HG03565 (cell line): ENCODE measurements at regions not wholly inside any gene's neighbourhood (a gene's known extent, or its start where the extent isn't known, plus 50 kb on each side); places are given as distances from the start of the nearest gene placed in this dataset.

Experiments
- ATAC-seq: cut with Tn5 transposase; IDR thresholded peaks from one replicate; pipeline ENCODE4 v1.9.1; 2021; ENCODE audit warnings: mild to moderate bottlenecking, moderate library complexity; ENCODE audit not compliant: unreplicated experiment

GRCh38 chrX:39911278-39911897 is 186.4 kb downstream of the BCOR start:
- no peak for ATAC-seq

- no peak for ATAC-seq
These were observed 185.6 kb downstream of the BCOR start for GRCh38 chrX:39912126-39912525.

- ATAC-seq = no peak
These were observed 182.7 kb downstream of the BCOR start for GRCh38 chrX:39915081-39915480.

GRCh38 chrX:39915596-39915995 is 182.2 kb downstream of the BCOR start:
- no peak for ATAC-seq

GRCh38 chrX:39921838-39922237 is 175.9 kb downstream of the BCOR start:
- no peak for ATAC-seq

GRCh38 chrX:39922488-39922887 is 175.3 kb downstream of the BCOR start:
- no peak for ATAC-seq

- ATAC-seq = no peak
These were observed 174.8 kb downstream of the BCOR start for GRCh38 chrX:39922926-39923325.

- ATAC-seq = no peak
These were observed 170.4 kb downstream of the BCOR start for GRCh38 chrX:39927380-39927779.

GRCh38 chrX:39928704-39929378 is 168.9 kb downstream of the BCOR start:
- no peak for ATAC-seq

GRCh38 chrX:39929379-39930025 is 168.3 kb downstream of the BCOR start:
- ATAC-seq = no peak

- ATAC-seq = no peak
These were observed 166.8 kb downstream of the BCOR start for GRCh38 chrX:39930786-39931528.

GRCh38 chrX:39931529-39932282 is 166.1 kb downstream of the BCOR start:
- ATAC-seq = no peak

- ATAC-seq = no peak
These were observed 162.2 kb downstream of the BCOR start for GRCh38 chrX:39935411-39936064.

- no peak for ATAC-seq
These were observed 160.6 kb downstream of the BCOR start for GRCh38 chrX:39936886-39937770.

- no peak for ATAC-seq
These were observed 159.3 kb downstream of the BCOR start for GRCh38 chrX:39938466-39938865.

GRCh38 chrX:39939678-39940077 is 158.1 kb downstream of the BCOR start:
- ATAC-seq = no peak

- ATAC-seq = no peak
These were observed 156.3 kb downstream of the BCOR start for GRCh38 chrX:39941332-39941920.

GRCh38 chrX:39944416-39944815 is 153.3 kb downstream of the BCOR start:
- ATAC-seq = no peak

GRCh38 chrX:39945709-39946108 is 152.0 kb downstream of the BCOR start:
- ATAC-seq = no peak
